Skeletal muscle satellite cell (primary cell): ENCODE measurements at regions not wholly inside any gene's neighbourhood (a gene's known extent, or its start where the extent isn't known, plus 50 kb on each side); places are given as distances from the start of the nearest gene placed in this dataset.

Experiments
- H3K27me3 ChIP-seq: 2 replicates; pipeline ENCODE4 v1.7.0; 2013; ENCODE audit warnings: low read length; ENCODE audit not compliant: control insufficient read depth, insufficient read depth
- H3K36me3 ChIP-seq: 2 replicates; pipeline ENCODE4 v1.7.0; 2013; ENCODE audit warnings: mild to moderate bottlenecking, control low read depth, low read length; ENCODE audit not compliant: insufficient read depth
- H3K4me1 ChIP-seq: 2 replicates; pipeline ENCODE4 v1.7.0; 2013; ENCODE audit warnings: low read length; ENCODE audit not compliant: control insufficient read depth, insufficient read depth
- H3K4me2 ChIP-seq: 2 replicates; pipeline ENCODE4 v1.7.0; 2013; ENCODE audit warnings: mild to moderate bottlenecking, low read length
- H3K4me3 ChIP-seq: 2 replicates; pipeline ENCODE4 v1.7.0; 2013; ENCODE audit warnings: low read length
- H3K9ac ChIP-seq: 2 replicates; pipeline ENCODE4 v1.7.0; 2013; ENCODE audit warnings: mild to moderate bottlenecking, low read depth, low read length, moderate library complexity
- H3K9me3 ChIP-seq: replicated peaks from 2 replicates; pipeline ENCODE4 v1.7.0; 2013; ENCODE audit warnings: mild to moderate bottlenecking, control low read depth, low read length

- H3K4me1 ChIP-seq, result no peaks in the 10 kb centered on the region
- H3K9ac ChIP-seq, result no peak overlapping the region
- H3K4me2 ChIP-seq, result no peak overlapping the region
- H3K27me3 ChIP-seq, result peaks cover 4% of the 10 kb centered on the region
- no peaks in the 10 kb centered on the region for H3K36me3 ChIP-seq
- no peak overlapping the region for H3K4me3 ChIP-seq
- H3K9me3 ChIP-seq, result no peaks in the 10 kb centered on the region
Measured at GRCh38 chr5:88480801-88481499, 212.3 kb upstream of the TMEM161B start.

- Histone ChIP-seq H3K27me3 (peaks cover 4% of the 10 kb centered on the region), H3K4me2 (no peak overlapping the region), H3K4me3 (no peak overlapping the region)
Measured at GRCh38 chr5:88480245-88480644, 211.6 kb upstream of the TMEM161B start.

DNA sequence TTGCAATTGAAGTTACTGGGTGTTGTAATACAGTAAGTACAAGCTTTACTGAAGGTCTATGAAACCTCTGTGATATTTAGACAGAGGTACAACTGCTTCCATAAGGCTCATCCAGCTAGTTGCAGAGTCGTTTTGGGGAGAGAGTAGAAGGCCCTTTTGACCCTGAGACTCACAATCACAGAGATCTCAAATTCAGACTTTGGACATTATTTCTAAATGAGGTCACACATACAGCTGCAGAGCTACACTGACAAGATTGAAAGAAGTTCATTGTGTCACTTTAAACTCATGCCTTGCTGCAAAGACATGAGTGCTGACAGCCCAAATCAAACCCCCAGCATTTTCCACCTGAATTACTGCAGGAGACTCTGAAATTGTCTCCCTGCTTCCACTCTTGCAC lies 205.9 kb upstream of the TMEM161B start:
- Histone ChIP-seq H3K9ac (no peak overlapping the region), H3K4me2 (no peak overlapping the region), H3K27me3 (peaks cover 4% of the 10 kb centered on the region), H3K4me3 (no peak overlapping the region), H3K9me3 (no peaks in the 10 kb centered on the region), H3K36me3 (no peaks in the 10 kb centered on the region), H3K4me1 (no peaks in the 10 kb centered on the region)

More at GRCh38 chr5:88480245-88480644, 211.6 kb upstream of the TMEM161B start:
- Histone ChIP-seq H3K9me3 (no peaks in the 10 kb centered on the region), H3K9ac (no peak overlapping the region), H3K36me3 (no peaks in the 10 kb centered on the region), H3K4me1 (no peaks in the 10 kb centered on the region)

GRCh38 chr5:88470745-88471144 lies 202.1 kb upstream of the TMEM161B start:
- Histone ChIP-seq H3K36me3 (no peaks in the 10 kb centered on the region), H3K4me1 (no peaks in the 10 kb centered on the region), H3K27me3 (peaks cover 4% of the 10 kb centered on the region), H3K9ac (no peak overlapping the region), H3K9me3 (no peaks in the 10 kb centered on the region), H3K4me3 (no peak overlapping the region), H3K4me2 (no peak overlapping the region)

DNA sequence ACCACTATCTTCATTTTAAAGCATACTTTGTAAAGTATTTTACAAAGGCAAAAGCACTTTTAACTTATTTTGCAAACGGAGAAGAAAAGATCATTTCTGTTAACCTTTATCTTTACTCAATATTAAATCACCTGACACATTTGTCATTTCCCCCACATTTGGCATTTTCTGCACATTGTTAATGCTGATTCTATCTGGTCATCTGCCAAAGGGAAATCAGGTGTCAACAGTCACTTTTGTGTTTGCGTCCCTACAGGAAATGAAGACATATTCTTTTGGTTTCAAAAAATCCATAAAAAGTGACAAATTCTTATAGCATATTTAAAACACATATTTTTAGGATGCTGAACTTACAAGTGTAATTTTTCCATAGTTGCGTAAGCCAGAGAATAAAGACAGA lies 191.3 kb upstream of the TMEM161B start:
- Histone ChIP-seq H3K36me3 (no peaks in the 10 kb centered on the region), H3K27me3 (no peaks in the 10 kb centered on the region), H3K4me1 (no peaks in the 10 kb centered on the region), H3K9ac (no peak overlapping the region), H3K9me3 (no peaks in the 10 kb centered on the region), H3K4me3 (no peak overlapping the region), H3K4me2 (no peak overlapping the region)

GRCh38 chr5:88452820-88453219 lies 184.2 kb upstream of the TMEM161B start:
- Histone ChIP-seq H3K27me3 (no peaks in the 10 kb centered on the region), H3K4me2 (no peak overlapping the region), H3K4me3 (no peak overlapping the region), H3K9me3 (no peaks in the 10 kb centered on the region), H3K9ac (no peak overlapping the region), H3K36me3 (no peaks in the 10 kb centered on the region), H3K4me1 (no peaks in the 10 kb centered on the region)

GRCh38 chr5:88450239-88450638 lies 181.6 kb upstream of the TMEM161B start:
- H3K36me3 ChIP-seq, result no peaks in the 10 kb centered on the region
- no peaks in the 10 kb centered on the region for H3K9me3 ChIP-seq
- H3K9ac ChIP-seq, result no peak overlapping the region
- H3K27me3 ChIP-seq, result no peaks in the 10 kb centered on the region
- H3K4me3 ChIP-seq, result no peak overlapping the region
- H3K4me2 ChIP-seq, result no peak overlapping the region
- H3K4me1 ChIP-seq, result no peaks in the 10 kb centered on the region

DNA sequence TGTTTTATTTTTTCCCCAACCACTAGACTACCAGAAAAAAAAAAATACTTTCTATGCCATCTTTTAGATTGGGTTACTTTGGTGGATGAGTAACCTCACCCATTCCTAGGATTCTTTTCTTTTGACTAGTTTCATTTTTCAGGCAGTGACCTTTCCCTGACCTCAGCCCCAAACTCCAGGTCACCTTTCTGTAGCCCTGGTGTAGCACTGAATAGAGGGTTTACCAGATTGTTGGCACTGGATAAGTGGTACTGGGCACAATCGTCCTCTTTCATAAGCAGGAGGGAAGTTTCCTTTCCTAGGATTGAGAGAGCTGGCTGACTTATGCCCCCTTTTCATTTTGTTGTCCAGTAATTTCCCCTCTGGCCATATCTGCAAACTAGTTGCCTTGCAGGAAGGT lies 169.4 kb upstream of the TMEM161B start:
- Histone ChIP-seq H3K9me3 (no peaks in the 10 kb centered on the region), H3K27me3 (no peaks in the 10 kb centered on the region), H3K4me3 (no peak overlapping the region), H3K4me2 (no peak overlapping the region), H3K9ac (no peak overlapping the region), H3K36me3 (no peaks in the 10 kb centered on the region), H3K4me1 (peaks cover 5% of the 10 kb centered on the region)

- no peaks in the 10 kb centered on the region for H3K27me3 ChIP-seq
- H3K4me2 ChIP-seq, result no peak overlapping the region
- no peak overlapping the region for H3K4me3 ChIP-seq
Measured at GRCh38 chr5:88436290-88436689, 167.6 kb upstream of the TMEM161B start.

DNA sequence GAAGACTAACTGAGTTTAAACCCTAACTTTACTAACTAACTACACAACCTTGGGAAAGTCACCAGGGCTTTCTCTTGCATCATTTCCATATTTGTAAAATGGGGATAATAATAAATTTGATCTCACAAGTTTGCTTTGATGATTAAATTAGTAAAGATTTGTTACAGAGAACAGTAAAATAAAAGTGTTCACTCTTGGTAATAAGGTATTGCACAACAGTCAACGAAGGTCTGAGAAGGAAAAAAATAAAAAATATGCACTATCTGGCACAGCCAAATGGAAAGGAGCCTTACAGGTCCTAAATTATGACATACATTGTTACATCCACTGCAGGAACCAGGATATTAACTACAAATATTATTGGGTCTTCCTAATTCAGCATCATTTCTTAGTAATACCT lies 160.0 kb upstream of the TMEM161B start:
- no peaks in the 10 kb centered on the region for H3K4me1 ChIP-seq
- no peak overlapping the region for H3K4me2 ChIP-seq
- H3K9me3 ChIP-seq, result no peaks in the 10 kb centered on the region
- H3K4me3 ChIP-seq, result no peak overlapping the region
- H3K27me3 ChIP-seq, result no peaks in the 10 kb centered on the region
- no peak overlapping the region for H3K9ac ChIP-seq
- H3K36me3 ChIP-seq, result no peaks in the 10 kb centered on the region

More at GRCh38 chr5:88436290-88436689, 167.6 kb upstream of the TMEM161B start:
- H3K9me3 ChIP-seq, result no peaks in the 10 kb centered on the region
- H3K9ac ChIP-seq, result no peak overlapping the region
- H3K4me1 ChIP-seq, result peaks cover 5% of the 10 kb centered on the region
- H3K36me3 ChIP-seq, result no peaks in the 10 kb centered on the region

- Histone ChIP-seq H3K4me3 (no peak overlapping the region), H3K9ac (no peak overlapping the region), H3K36me3 (no peaks in the 10 kb centered on the region), H3K27me3 (no peaks in the 10 kb centered on the region), H3K9me3 (no peaks in the 10 kb centered on the region), H3K4me1 (no peaks in the 10 kb centered on the region), H3K4me2 (no peak overlapping the region)
Measured at GRCh38 chr5:88426441-88426840, 157.8 kb upstream of the TMEM161B start.

GRCh38 chr5:88425124-88425523 lies 156.5 kb upstream of the TMEM161B start:
- H3K27me3 ChIP-seq, result no peaks in the 10 kb centered on the region
- no peaks in the 10 kb centered on the region for H3K9me3 ChIP-seq
- H3K9ac ChIP-seq, result no peak overlapping the region
- H3K4me1 ChIP-seq, result no peaks in the 10 kb centered on the region
- no peak overlapping the region for H3K4me3 ChIP-seq
- no peak overlapping the region for H3K4me2 ChIP-seq
- no peaks in the 10 kb centered on the region for H3K36me3 ChIP-seq
